ENCODE measurements at regions not wholly inside any gene's neighbourhood (a gene's known extent, or its start where the extent isn't known, plus 50 kb on each side); places are given as distances from the start of the nearest gene placed in this dataset.

GRCh38 chr2:7736646-7737305, 819.6 kb downstream of the RNF144A start:
- no peaks in the 10 kb centered on the region for H3K36me3 ChIP-seq (ENCODE audit: insufficient read depth)
- no peak for TF ChIP-seq CTCF (conservative IDR thresholded peaks at IDR 0.05; ENCODE audit: low read depth, low read length)

GRCh38 chr2:7738596-7738995, 821.4 kb downstream of the RNF144A start:
- H3K27me3 ChIP-seq (ENCODE audit: insufficient read depth, low read depth) = no peaks in the 10 kb centered on the region
- H3K79me2 ChIP-seq (ENCODE audit: insufficient read depth, low read depth) = no peaks in the 10 kb centered on the region
- no peak overlapping the region for H3K9ac ChIP-seq
- H4K20me1 ChIP-seq (ENCODE audit: insufficient read depth) = no peaks in the 10 kb centered on the region
- no peak overlapping the region for H3K4me3 ChIP-seq (IDR thresholded peaks at IDR 0.05; ENCODE audit: insufficient read depth, low read depth, low read length)
- no peak overlapping the region for H2AFZ ChIP-seq (ENCODE audit: low read depth)
- H3K4me1 ChIP-seq (ENCODE audit: low read depth, poor library complexity, severe bottlenecking) = no peaks in the 10 kb centered on the region
- no peak for TF ChIP-seq CTCF (conservative IDR thresholded peaks at IDR 0.05; ENCODE audit: low read depth, low read length)
- no peaks in the 10 kb centered on the region for H3K36me3 ChIP-seq (ENCODE audit: insufficient read depth)
- no peak overlapping the region for H3K4me2 ChIP-seq
- no peak overlapping the region for H3K27ac ChIP-seq

More at GRCh38 chr2:7736646-7737305, 819.6 kb downstream of the RNF144A start:
- no peaks in the 10 kb centered on the region for H3K4me1 ChIP-seq (ENCODE audit: low read depth, poor library complexity, severe bottlenecking)
- no peaks in the 10 kb centered on the region for H4K20me1 ChIP-seq (ENCODE audit: insufficient read depth)
- H2AFZ ChIP-seq (ENCODE audit: low read depth) = no peak overlapping the region
- no peak overlapping the region for H3K9ac ChIP-seq
- H3K27ac ChIP-seq = no peak overlapping the region
- no peak overlapping the region for H3K4me3 ChIP-seq (IDR thresholded peaks at IDR 0.05; ENCODE audit: insufficient read depth, low read depth, low read length)
- no peaks in the 10 kb centered on the region for H3K79me2 ChIP-seq (ENCODE audit: insufficient read depth, low read depth)
- no peaks in the 10 kb centered on the region for H3K27me3 ChIP-seq (ENCODE audit: insufficient read depth, low read depth)
- no peak overlapping the region for H3K4me2 ChIP-seq

- no peak for TF ChIP-seq CTCF (conservative IDR thresholded peaks at IDR 0.05; ENCODE audit: low read depth, low read length)
These were observed 822.9 kb downstream of the RNF144A start for GRCh38 chr2:7740114-7740513.

GRCh38 chr2:7742301-7742700, 825.1 kb downstream of the RNF144A start:
- no peak overlapping the region for H3K27ac ChIP-seq
- no peak overlapping the region for H3K4me3 ChIP-seq (IDR thresholded peaks at IDR 0.05; ENCODE audit: insufficient read depth, low read depth, low read length)
- no peak overlapping the region for H3K9ac ChIP-seq
- no peaks in the 10 kb centered on the region for H3K79me2 ChIP-seq (ENCODE audit: insufficient read depth, low read depth)
- no peaks in the 10 kb centered on the region for H3K27me3 ChIP-seq (ENCODE audit: insufficient read depth, low read depth)
- H2AFZ ChIP-seq (ENCODE audit: low read depth) = no peak overlapping the region
- H4K20me1 ChIP-seq (ENCODE audit: insufficient read depth) = no peaks in the 10 kb centered on the region
- TF ChIP-seq CTCF (conservative IDR thresholded peaks at IDR 0.05; ENCODE audit: low read depth, low read length) = no peak
- H3K36me3 ChIP-seq (ENCODE audit: insufficient read depth) = no peaks in the 10 kb centered on the region
- no peak overlapping the region for H3K4me2 ChIP-seq
- H3K4me1 ChIP-seq (ENCODE audit: low read depth, poor library complexity, severe bottlenecking) = no peaks in the 10 kb centered on the region

More at GRCh38 chr2:7740114-7740513, 822.9 kb downstream of the RNF144A start:
- H3K4me3 ChIP-seq (IDR thresholded peaks at IDR 0.05; ENCODE audit: insufficient read depth, low read depth, low read length) = no peak overlapping the region
- no peaks in the 10 kb centered on the region for H3K36me3 ChIP-seq (ENCODE audit: insufficient read depth)
- H3K9ac ChIP-seq = no peak overlapping the region
- no peak overlapping the region for H2AFZ ChIP-seq (ENCODE audit: low read depth)
- H3K79me2 ChIP-seq (ENCODE audit: insufficient read depth, low read depth) = no peaks in the 10 kb centered on the region
- no peaks in the 10 kb centered on the region for H3K27me3 ChIP-seq (ENCODE audit: insufficient read depth, low read depth)
- H3K27ac ChIP-seq = no peak overlapping the region
- no peaks in the 10 kb centered on the region for H4K20me1 ChIP-seq (ENCODE audit: insufficient read depth)
- H3K4me2 ChIP-seq = no peak overlapping the region
- no peaks in the 10 kb centered on the region for H3K4me1 ChIP-seq (ENCODE audit: low read depth, poor library complexity, severe bottlenecking)

Data from KMS-11 (cell line).